ENCODE measurements at regions not wholly inside any gene's neighbourhood (a gene's known extent, or its start where the extent isn't known, plus 50 kb on each side); places are given as distances from the start of the nearest gene placed in this dataset.
A peak's percentile ranks its signal among the peaks of the same experiment; 100 is the strongest.
"Not testable (repeated sequence)": the region's sequence is repeated elsewhere in the genome, so short reads cannot be mapped to it uniquely, and the experiment has no call there.

GRCh38 chr9:110025551-110026170 is 182.3 kb downstream of the C9orf152 start:
- DNase-seq (ENCODE audit: low read depth) = no peak

GRCh38 chr9:110027671-110028081 is 180.3 kb downstream of the C9orf152 start:
- no peak for DNase-seq (ENCODE audit: low read depth)

- DNase-seq (ENCODE audit: low read depth) = no peak
Observed at GRCh38 chr9:110028271-110028670, 179.7 kb downstream of the C9orf152 start.

- DNase-seq (ENCODE audit: low read depth) = no peak
Observed at GRCh38 chr9:110028676-110029075, 179.3 kb downstream of the C9orf152 start.

- no peak for DNase-seq (ENCODE audit: low read depth)
Observed at GRCh38 chr9:110029429-110029955, 178.5 kb downstream of the C9orf152 start.

GRCh38 chr9:110029956-110030480 is 177.9 kb downstream of the C9orf152 start:
- no peak for DNase-seq (ENCODE audit: low read depth)

GRCh38 chr9:110030632-110031031 is 177.3 kb downstream of the C9orf152 start:
- DNase-seq (ENCODE audit: low read depth) = no peak

- no peak for DNase-seq (ENCODE audit: low read depth)
Observed at GRCh38 chr9:110031511-110032173, 176.3 kb downstream of the C9orf152 start.

- DNase-seq (ENCODE audit: low read depth) = not testable (repeated sequence)
Observed at GRCh38 chr9:110032532-110032931, 175.4 kb downstream of the C9orf152 start.

GRCh38 chr9:110033869-110034268 is 174.1 kb downstream of the C9orf152 start:
- DNase-seq (ENCODE audit: low read depth) = no peak

GRCh38 chr9:110036286-110036685 is 171.7 kb downstream of the C9orf152 start:
- no peak for DNase-seq (ENCODE audit: low read depth)

- DNase-seq (ENCODE audit: low read depth) = no peak
Observed at GRCh38 chr9:110040788-110041187, 167.2 kb downstream of the C9orf152 start.

- no peak for DNase-seq (ENCODE audit: low read depth)
Observed at GRCh38 chr9:110041452-110041851, 166.5 kb downstream of the C9orf152 start.

- no peak for DNase-seq (ENCODE audit: low read depth)
Observed at GRCh38 chr9:110047232-110047954, 160.6 kb downstream of the C9orf152 start.

- no peak for DNase-seq (ENCODE audit: low read depth)
Observed at GRCh38 chr9:110047955-110048402, 160.0 kb downstream of the C9orf152 start.

GRCh38 chr9:110048403-110048975 is 159.5 kb downstream of the C9orf152 start:
- peak; percentile 47 for DNase-seq (ENCODE audit: low read depth)

GRCh38 chr9:110048976-110049698 is 158.8 kb downstream of the C9orf152 start:
- DNase-seq (ENCODE audit: low read depth) = no peak

GRCh38 chr9:110049699-110050450 is 158.1 kb downstream of the C9orf152 start:
- DNase-seq (ENCODE audit: low read depth) = no peak

GRCh38 chr9:110050925-110051355 is 157.0 kb downstream of the C9orf152 start:
- DNase-seq (ENCODE audit: low read depth) = no peak

- no peak for DNase-seq (ENCODE audit: low read depth)
Observed at GRCh38 chr9:110056062-110056461, 151.9 kb downstream of the C9orf152 start.

Measured in stimulated activated CD8-positive, alpha-beta memory T cell treated with anti-CD3 and anti-CD28 coated beads, Interleukin-7, amount 100 ng/mL, for 24 hours (primary cell).